ENCODE measurements at regions not wholly inside any gene's neighbourhood (a gene's known extent, or its start where the extent isn't known, plus 50 kb on each side); places are given as distances from the start of the nearest gene placed in this dataset.
A peak's percentile ranks its signal among the peaks of the same experiment; 100 is the strongest.

DNA sequence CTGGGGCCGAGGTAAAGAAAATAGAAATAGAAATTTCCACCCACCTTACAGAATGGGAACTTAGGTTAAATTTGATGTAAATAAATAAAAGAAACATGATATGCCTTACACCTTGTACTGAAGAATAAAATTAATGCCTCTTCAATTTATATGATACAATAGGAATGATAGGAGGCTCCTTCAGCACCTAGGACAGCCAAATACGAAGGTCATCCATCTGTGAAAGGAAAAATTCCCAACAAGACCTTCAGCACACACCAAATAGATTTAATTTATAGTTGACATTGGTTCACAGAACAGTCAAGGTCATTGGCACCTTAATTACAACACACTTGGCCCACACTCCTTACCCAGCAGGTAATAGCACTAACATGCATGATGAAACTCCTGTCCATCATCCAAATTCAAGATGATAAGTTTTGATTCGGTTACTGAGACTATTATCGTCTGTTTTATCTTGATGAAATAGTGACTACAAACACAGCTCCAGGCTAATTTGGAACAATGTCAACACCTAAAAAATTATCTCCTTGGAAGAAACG is 250.9 kb downstream of the SNX13 start:
- DNase-seq (ENCODE audit: low spot score) = no peak

DNA sequence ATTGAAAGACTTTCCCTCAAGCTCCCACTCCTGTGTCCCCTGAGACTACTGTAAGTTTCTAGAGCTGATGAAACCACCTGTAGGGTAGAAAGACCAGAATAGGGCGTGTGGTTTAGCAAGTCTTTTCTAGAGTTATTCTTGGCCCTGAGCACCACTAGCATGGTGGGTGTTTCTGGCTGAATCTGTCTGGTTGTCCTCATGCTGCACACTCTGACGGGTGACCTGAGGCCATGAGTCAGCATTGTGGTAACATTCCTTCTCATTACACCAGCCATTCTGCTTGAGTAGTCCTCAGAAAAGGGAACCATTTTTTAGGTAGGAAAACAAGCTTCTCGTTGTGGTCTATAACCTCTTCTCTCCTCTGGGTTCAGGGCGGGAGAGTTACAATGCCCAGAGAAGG is 250.3 kb downstream of the SNX13 start:
- DNase-seq (ENCODE audit: low spot score) = no peak

DNA sequence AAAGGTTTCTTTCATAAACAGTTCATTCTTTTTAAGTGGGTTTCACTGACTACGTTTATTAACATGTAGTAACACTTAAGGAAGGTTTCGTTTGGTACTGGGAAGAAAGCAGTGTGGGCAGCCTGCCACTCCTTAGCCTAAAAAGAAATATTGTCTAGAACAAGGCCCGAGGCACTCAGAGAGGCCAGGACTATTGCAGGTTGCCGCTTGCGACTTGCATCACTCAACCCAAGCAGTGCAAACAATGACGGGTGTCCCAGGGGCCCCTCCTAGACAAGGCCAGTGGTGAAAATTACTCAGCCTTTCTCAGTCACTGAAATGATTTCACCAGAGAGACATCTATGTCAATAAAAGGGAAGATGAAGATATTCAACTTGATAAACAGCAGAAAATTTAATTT is 243.9 kb downstream of the SNX13 start:
- peak; percentile 51 for DNase-seq (ENCODE audit: low spot score)

GRCh38 chr7:17697128-17697881 is 243.0 kb downstream of the SNX13 start:
- DNase-seq (ENCODE audit: low spot score) = no peak

GRCh38 chr7:17699696-17700095 is 240.6 kb downstream of the SNX13 start:
- no peak for DNase-seq (ENCODE audit: low spot score)

GRCh38 chr7:17700138-17700537 is 240.2 kb downstream of the SNX13 start:
- DNase-seq (ENCODE audit: low spot score) = no peak

GRCh38 chr7:17706275-17706674 is 234.0 kb downstream of the SNX13 start:
- no peak for DNase-seq (ENCODE audit: low spot score)

GRCh38 chr7:17706734-17707133 is 233.6 kb downstream of the SNX13 start:
- DNase-seq (ENCODE audit: low spot score) = peak; percentile 50

GRCh38 chr7:17709127-17709526 is 231.2 kb downstream of the SNX13 start:
- no peak for DNase-seq (ENCODE audit: low spot score)

GRCh38 chr7:17709599-17709998 is 230.7 kb downstream of the SNX13 start:
- DNase-seq (ENCODE audit: low spot score) = no peak

DNA sequence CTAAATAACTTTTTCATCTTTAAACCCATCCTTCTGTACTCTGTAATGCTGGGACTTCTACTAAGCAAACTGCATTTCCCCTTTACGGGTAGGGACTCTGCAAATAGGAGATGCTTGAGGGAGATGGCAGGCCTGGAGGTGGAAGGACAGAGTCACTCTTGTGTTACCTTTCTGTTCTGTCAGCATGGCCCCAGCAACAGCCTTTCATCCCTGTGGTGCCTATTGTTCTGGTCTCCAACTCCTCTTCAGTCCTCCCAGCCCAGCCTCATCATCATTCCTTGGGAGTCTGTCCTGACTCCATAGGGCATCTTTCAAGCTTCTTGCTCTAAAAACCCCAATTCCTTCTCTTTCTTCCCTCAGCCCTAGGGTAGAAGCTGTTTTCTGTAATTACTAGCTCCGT is 230.0 kb downstream of the SNX13 start:
- DNase-seq (ENCODE audit: low spot score) = no peak

DNA sequence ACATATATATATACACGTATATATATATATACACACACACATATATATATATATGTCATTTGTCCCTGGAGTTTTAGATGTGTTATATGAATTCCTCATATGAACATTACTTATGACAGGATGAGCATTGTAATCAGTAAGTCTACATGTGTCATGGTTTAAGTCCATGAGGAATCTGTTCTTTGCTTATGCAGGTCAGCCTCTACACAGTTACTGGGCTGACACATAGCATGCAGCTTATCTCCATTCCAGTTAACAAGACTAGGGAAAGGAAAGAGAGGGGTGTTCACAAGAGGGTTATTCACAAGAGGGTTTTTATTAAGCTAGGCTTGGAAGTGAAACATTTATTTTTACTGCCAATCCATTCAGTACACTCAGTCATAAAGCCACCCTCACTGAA is 226.7 kb downstream of the SNX13 start:
- DNase-seq (ENCODE audit: low spot score) = no peak

- no peak for DNase-seq (ENCODE audit: low spot score)
Observed at GRCh38 chr7:17716816-17717215, 223.5 kb downstream of the SNX13 start.

DNA sequence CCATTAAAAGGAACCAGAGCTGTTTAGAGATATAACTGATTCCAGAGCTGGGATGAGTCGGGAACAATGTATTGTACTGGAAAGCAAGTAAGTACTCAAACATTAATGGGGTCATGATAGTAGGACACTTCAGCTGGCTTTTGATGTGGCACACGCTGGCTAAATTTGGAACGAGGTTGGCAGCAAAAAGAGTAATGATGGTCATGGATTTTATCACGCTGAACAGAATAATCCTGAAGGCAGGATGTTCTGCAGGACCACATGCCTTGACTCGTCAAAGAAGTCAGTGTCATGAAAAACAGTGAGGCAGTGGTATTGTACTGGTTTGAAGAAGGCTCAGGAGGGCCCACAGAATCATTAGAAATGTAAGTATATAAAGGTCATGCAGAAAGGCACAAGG is 220.3 kb downstream of the SNX13 start:
- DNase-seq (ENCODE audit: low spot score) = no peak

GRCh38 chr7:17721736-17722285 is 218.5 kb downstream of the SNX13 start:
- DNase-seq (ENCODE audit: low spot score) = no peak

DNA sequence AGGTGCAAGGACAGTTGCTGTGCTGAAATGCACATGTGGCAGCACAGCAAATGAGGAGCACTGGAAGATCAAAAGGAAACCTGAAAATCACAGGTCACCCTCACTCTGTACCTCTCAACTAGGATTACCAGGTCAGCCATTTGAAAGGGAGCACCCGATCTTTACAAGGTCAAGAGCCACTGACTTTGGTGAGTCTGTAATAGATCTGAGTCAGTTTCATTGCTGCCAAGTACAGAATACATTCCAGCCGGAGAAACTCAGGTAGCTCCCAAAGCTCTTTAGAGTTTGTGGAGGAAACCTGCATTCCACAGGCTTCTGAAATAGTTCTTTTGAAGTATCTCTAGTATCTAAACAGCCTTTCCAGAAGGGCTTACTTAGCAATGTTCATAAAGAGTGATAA is 217.5 kb downstream of the SNX13 start:
- no peak for DNase-seq (ENCODE audit: low spot score)

- DNase-seq (ENCODE audit: low spot score) = no peak
Observed at GRCh38 chr7:17725821-17726220, 214.5 kb downstream of the SNX13 start.

- no peak for DNase-seq (ENCODE audit: low spot score)
Observed at GRCh38 chr7:17732083-17732482, 208.2 kb downstream of the SNX13 start.
